Lung (tissue), 11 donors: ENCODE measurements at regions not wholly inside any gene's neighbourhood (a gene's known extent, or its start where the extent isn't known, plus 50 kb on each side); places are given as distances from the start of the nearest gene placed in this dataset.

Source experiments
- ATAC-seq: fragments of 200-7000 bp; cut with Tn5 transposase; one replicate; pipeline ENCODE4 v1.9.1; 2020; ENCODE audit warnings: moderate number of reproducible peaks; ENCODE audit not compliant: insufficient read depth, low FRiP score
- DNase-seq, 3 donors: peaks; one replicate each; pipeline ENCODE4 v3.0.0-alpha.2; 2013 to 2017
- H3K27ac ChIP-seq, 2 donors: one replicate each; pipeline ENCODE4 v1.5.1; 2013; ENCODE audit warnings: mild to moderate bottlenecking in 2 of 2, moderate library complexity in 2 of 2, control low read depth in 1 of 2, inconsistent platforms in 1 of 2, low read depth in 1 of 2, low read length in 1 of 2
- H3K27me3 ChIP-seq, 3 donors: one replicate each; pipeline ENCODE4 v1.5.1; 2013; ENCODE audit warnings: low read length in 2 of 3; ENCODE audit not compliant: control insufficient read depth in 3 of 3, insufficient read depth in 3 of 3
- H3K36me3 ChIP-seq, 4 donors: one replicate each; pipeline ENCODE4 v1.5.1; 2013; ENCODE audit warnings: low read length in 4 of 4, mild to moderate bottlenecking in 1 of 4, moderate library complexity in 1 of 4; ENCODE audit not compliant: control insufficient read depth in 4 of 4, insufficient read depth in 4 of 4
- H3K4me1 ChIP-seq, 5 donors: one replicate each; pipeline ENCODE4 v1.5.1; 2013; ENCODE audit warnings: low read length in 5 of 5, mild to moderate bottlenecking in 2 of 5, moderate library complexity in 1 of 5; ENCODE audit not compliant: control insufficient read depth in 5 of 5, insufficient read depth in 5 of 5
- H3K4me3 ChIP-seq: one replicate; pipeline ENCODE4 v1.5.1; 2013; ENCODE audit warnings: mild to moderate bottlenecking, control low read depth, moderate library complexity
- H3K9ac ChIP-seq, 2 donors: one replicate each; pipeline ENCODE4 v1.5.1; 2013; ENCODE audit warnings: low read length in 2 of 2, control low read depth in 1 of 2; ENCODE audit not compliant: insufficient read depth in 1 of 2
- H3K9me3 ChIP-seq, 4 donors: one replicate each; pipeline ENCODE4 v1.5.1; 2013; ENCODE audit warnings: low read length in 3 of 4, mild to moderate bottlenecking in 1 of 4, moderate library complexity in 1 of 4; ENCODE audit not compliant: control insufficient read depth in 4 of 4, insufficient read depth in 3 of 4
- CTCF ChIP-seq: IDR thresholded peaks from 2 replicates; pipeline ENCODE4 v1.5.1; 2012; ENCODE audit warnings: mild to moderate bottlenecking; ENCODE audit errors: control extremely low read depth, extremely low read depth
- WGBS, 2 donors: extraction: QIAGEN DNeasy Blood & Tissue Kit; methylation state at CpG; one replicate each; pipeline ENCODE4 v1.1.7; 2013; 5-methylcytosine and 5-hydroxymethylcytosine counted together
- donor health status: control.
- donor health status: control.
- donor health status: Bipolar disorder and iron deficiency.
- donor health status: healthy.
- donor health status: DM: yes; HTN: yes; CAD: no.

GRCh38 chr6:164832410-164832809, 477.0 kb downstream of the C6orf118 start:
- no peak for TF ChIP-seq CTCF
- ATAC-seq (no peak), DNase-seq (no peak)
- 79 to 81% methylated on average over 7 of the region's 7 CpGs for WGBS, 2 donors
- Histone ChIP-seq H3K27ac (no peak overlapping the region), H3K4me1 (no peaks in the 10 kb centered on the region), H3K9ac (no peak overlapping the region), H3K4me3 (no peak overlapping the region), H3K27me3 (no peaks in the 10 kb centered on the region), H3K36me3 (no peaks in the 10 kb centered on the region), H3K9me3 (peaks cover 0 to 2% (median 0%) of the 10 kb centered on the region in 4 donors)

- no peak overlapping the region for H3K4me3 ChIP-seq
- peaks cover 0 to 2% (median 0%) of the 10 kb centered on the region in 4 donors for H3K9me3 ChIP-seq
- ATAC-seq = no peak
- no peak for TF ChIP-seq CTCF
- no peak overlapping the region for H3K9ac ChIP-seq
- H3K27ac ChIP-seq = no peak overlapping the region
- H3K27me3 ChIP-seq = no peaks in the 10 kb centered on the region
- H3K4me1 ChIP-seq = peaks cover 0 to 2% (median 0%) of the 10 kb centered on the region in 5 donors
- DNase-seq = peak in 2 of 3 donors; percentile 1 to 18
- WGBS, 2 donors = 78 to 87% methylated on average over 8 of the region's 8 CpGs
- H3K36me3 ChIP-seq = no peaks in the 10 kb centered on the region
Measured at GRCh38 chr6:164827537-164827936, 481.9 kb downstream of the C6orf118 start.

- ATAC-seq (no peak), DNase-seq (peak in 1 of 3 donors; percentile 2)
- no peak overlapping the region for H3K27ac ChIP-seq
- H3K4me3 ChIP-seq = peak overlapping the region; percentile 4
- H3K36me3 ChIP-seq = no peaks in the 10 kb centered on the region
- H3K9ac ChIP-seq = no peak overlapping the region
- no peak for TF ChIP-seq CTCF
- H3K4me1 ChIP-seq = peaks cover 0 to 2% (median 0%) of the 10 kb centered on the region in 5 donors
- no peaks in the 10 kb centered on the region for H3K27me3 ChIP-seq
- WGBS, 2 donors = 67 to 72% methylated on average over 11 of the region's 11 CpGs
- H3K9me3 ChIP-seq = peaks cover 0 to 2% (median 0%) of the 10 kb centered on the region in 4 donors
Measured at GRCh38 chr6:164826831-164827468, 482.5 kb downstream of the C6orf118 start.

- no peak for ATAC-seq
- Histone ChIP-seq H3K9me3 (no peaks in the 10 kb centered on the region), H3K4me1 (peaks cover 0 to 2% (median 0%) of the 10 kb centered on the region in 5 donors), H3K4me3 (no peak overlapping the region), H3K27ac (no peak overlapping the region), H3K36me3 (no peaks in the 10 kb centered on the region), H3K27me3 (no peaks in the 10 kb centered on the region), H3K9ac (no peak overlapping the region)
- WGBS, 2 donors = 88 to 92% methylated on average over 3 of the region's 3 CpGs
- no peak for DNase-seq
- no peak for TF ChIP-seq CTCF
Measured at GRCh38 chr6:164825386-164825785, 484.0 kb downstream of the C6orf118 start.
